Karpas-422 (cell line): ENCODE measurements at regions not wholly inside any gene's neighbourhood (a gene's known extent, or its start where the extent isn't known, plus 50 kb on each side); places are given as distances from the start of the nearest gene placed in this dataset.

Experiments used
- DNase-seq: peaks from one replicate; pipeline ENCODE4 v3.0.0-alpha.2; 2015
- H2AFZ ChIP-seq: fragments of 200-600 bp; sonication (generic); 2 replicates; pipeline ENCODE4 v1.6.1; 2014; ENCODE audit warnings: antibody characterized with exemption, low read length, mixed read lengths
- H3K27ac ChIP-seq: fragments of 200-600 bp; sonication (generic); 2 replicates; pipeline ENCODE4 v1.5.1; 2014; ENCODE audit warnings: mild to moderate bottlenecking, low read length, moderate library complexity
- H3K27me3 ChIP-seq: fragments of 200-600 bp; sonication (generic); 2 replicates; pipeline ENCODE4 v1.6.1; 2014; ENCODE audit warnings: low read length, mixed read lengths
- H3K36me3 ChIP-seq: fragments of 200-600 bp; sonication (generic); 2 replicates; pipeline ENCODE4 v1.6.1; 2014; ENCODE audit warnings: low read length, mixed read lengths; ENCODE audit not compliant: insufficient read depth
- H3K4me1 ChIP-seq: fragments of 200-600 bp; sonication (generic); 2 replicates; pipeline ENCODE4 v1.6.1; 2014; ENCODE audit warnings: mild to moderate bottlenecking, low read length, mixed read lengths
- H3K4me2 ChIP-seq: fragments of 200-600 bp; sonication (generic); 2 replicates; pipeline ENCODE4 v1.6.1; 2014; ENCODE audit warnings: low read length, low read depth, mild to moderate bottlenecking; ENCODE audit not compliant: poor library complexity, severe bottlenecking
- H3K4me3 ChIP-seq: fragments of 200-600 bp; sonication (generic); 2 replicates; pipeline ENCODE4 v1.5.1; 2014; ENCODE audit warnings: mild to moderate bottlenecking, antibody characterized with exemption, low read length, mixed read lengths
- H3K79me2 ChIP-seq: fragments of 200-600 bp; sonication (generic); 2 replicates; pipeline ENCODE4 v1.6.1; 2014; ENCODE audit warnings: mild to moderate bottlenecking, low read length, mixed read lengths
- H3K9ac ChIP-seq: fragments of 200-600 bp; sonication (generic); 2 replicates; pipeline ENCODE4 v1.6.0; 2014; ENCODE audit warnings: low read length
- H3K9me2 ChIP-seq: fragments of 200-600 bp; sonication (generic), shearing (Covaris generic); replicated peaks from 2 replicates; pipeline ENCODE4 v1.6.0; 2014; ENCODE audit warnings: mild to moderate bottlenecking, low read length, moderate library complexity; ENCODE audit not compliant: insufficient read depth
- H3K9me3 ChIP-seq: fragments of 300-700, 200-600 bp; sonication (generic); 2 replicates; pipeline ENCODE4 v1.6.1; 2014; ENCODE audit warnings: low read length, mixed read lengths
- H4K20me1 ChIP-seq: fragments of 200-600 bp; sonication (generic); 2 replicates; pipeline ENCODE4 v1.6.1; 2014; ENCODE audit warnings: mild to moderate bottlenecking, antibody characterized with exemption, low read length, low read depth; ENCODE audit not compliant: insufficient read depth

DNA sequence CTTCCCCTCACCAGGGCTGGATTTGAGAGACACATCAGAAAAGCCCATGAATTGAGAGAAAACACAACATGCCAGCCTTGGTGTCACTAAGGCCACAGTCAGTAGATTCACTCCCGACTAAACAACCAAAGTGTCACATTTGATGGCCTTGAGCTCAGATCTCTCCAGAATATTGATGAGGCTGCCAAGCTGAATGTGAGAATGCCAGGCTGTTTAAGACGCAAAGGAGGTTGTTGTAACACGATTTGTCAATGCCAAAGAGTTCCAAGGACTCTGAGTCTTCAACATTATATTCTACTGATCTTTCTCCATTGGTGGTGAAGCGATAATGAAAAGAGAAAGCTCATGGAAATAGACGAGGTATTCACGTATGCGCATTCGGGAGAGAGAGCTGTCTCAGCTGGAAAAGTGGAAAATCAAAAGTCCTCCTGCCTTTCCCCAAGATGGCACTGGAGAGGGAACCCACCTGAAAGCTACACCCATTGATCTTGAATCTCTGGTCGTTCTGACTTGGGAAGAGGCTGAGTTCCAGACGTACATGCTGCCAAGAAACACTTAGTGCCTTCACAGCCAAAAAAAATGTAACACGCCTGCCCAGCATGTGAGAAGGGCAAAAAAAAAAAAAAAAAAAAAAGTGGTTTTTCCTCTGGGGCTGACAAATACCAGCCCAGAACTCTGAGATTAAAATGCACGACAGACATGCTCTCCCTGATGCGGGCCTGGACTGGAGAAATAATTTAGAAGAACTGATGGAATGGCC is 1159.6 kb downstream of the VRK1 start:
- no peaks in the 10 kb centered on the region for H3K36me3 ChIP-seq

GRCh38 chr14:97959251-97959650 is 1162.1 kb downstream of the VRK1 start:
- no peaks in the 10 kb centered on the region for H3K4me1 ChIP-seq
- no peak for DNase-seq

More for the DNA sequence above, 1159.6 kb downstream of the VRK1 start:
- H3K9ac ChIP-seq = no peak overlapping the region
- H3K4me1 ChIP-seq = no peaks in the 10 kb centered on the region
- no peaks in the 10 kb centered on the region for H3K27me3 ChIP-seq
- no peak overlapping the region for H2AFZ ChIP-seq
- DNase-seq = no peak
- H3K27ac ChIP-seq = no peak overlapping the region
- no peak overlapping the region for H3K4me2 ChIP-seq
- no peaks in the 10 kb centered on the region for H3K79me2 ChIP-seq
- H3K4me3 ChIP-seq = no peak overlapping the region
- H3K9me2 ChIP-seq = no peaks in the 10 kb centered on the region
- H4K20me1 ChIP-seq = no peaks in the 10 kb centered on the region
- H3K9me3 ChIP-seq = peaks cover 23% of the 10 kb centered on the region

DNA sequence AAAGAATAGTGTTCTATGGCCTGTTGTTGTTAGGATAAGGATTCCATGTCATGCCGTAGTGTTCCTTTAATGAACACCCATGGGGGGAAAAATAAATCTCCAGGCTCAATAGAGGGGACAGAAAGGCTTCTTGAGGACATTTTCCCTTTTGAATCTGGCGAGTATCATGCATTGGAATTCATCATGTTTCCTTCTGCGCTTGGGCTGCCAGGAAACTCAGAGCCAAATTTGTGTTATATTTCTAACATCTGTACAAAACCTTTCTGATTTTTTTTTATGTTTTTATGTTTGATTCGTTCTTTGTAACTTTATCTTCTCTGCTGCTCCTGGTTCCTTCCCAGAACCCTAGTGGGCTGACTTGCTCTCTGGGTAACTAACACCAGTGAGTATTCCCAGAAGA is 1163.3 kb downstream of the VRK1 start:
- DNase-seq = no peak
- no peak overlapping the region for H3K4me3 ChIP-seq
- no peak overlapping the region for H3K9ac ChIP-seq
- no peaks in the 10 kb centered on the region for H4K20me1 ChIP-seq
- H3K9me2 ChIP-seq = no peaks in the 10 kb centered on the region
- no peak overlapping the region for H3K27ac ChIP-seq
- no peak overlapping the region for H2AFZ ChIP-seq
- peaks cover 9% of the 10 kb centered on the region for H3K9me3 ChIP-seq
- no peaks in the 10 kb centered on the region for H3K36me3 ChIP-seq
- no peak overlapping the region for H3K4me2 ChIP-seq
- H3K79me2 ChIP-seq = no peaks in the 10 kb centered on the region
- H3K4me1 ChIP-seq = no peaks in the 10 kb centered on the region
- H3K27me3 ChIP-seq = no peaks in the 10 kb centered on the region

More at GRCh38 chr14:97959251-97959650, 1162.1 kb downstream of the VRK1 start:
- no peak overlapping the region for H3K4me2 ChIP-seq
- H3K36me3 ChIP-seq = no peaks in the 10 kb centered on the region
- H3K9ac ChIP-seq = no peak overlapping the region
- no peak overlapping the region for H2AFZ ChIP-seq
- H3K9me2 ChIP-seq = no peaks in the 10 kb centered on the region
- H3K79me2 ChIP-seq = no peaks in the 10 kb centered on the region
- no peaks in the 10 kb centered on the region for H4K20me1 ChIP-seq
- H3K4me3 ChIP-seq = no peak overlapping the region
- no peaks in the 10 kb centered on the region for H3K27me3 ChIP-seq
- peaks cover 14% of the 10 kb centered on the region for H3K9me3 ChIP-seq
- H3K27ac ChIP-seq = no peak overlapping the region

- Histone ChIP-seq H4K20me1 (no peaks in the 10 kb centered on the region), H3K36me3 (no peaks in the 10 kb centered on the region), H3K27me3 (no peaks in the 10 kb centered on the region), H3K79me2 (no peaks in the 10 kb centered on the region), H3K4me2 (no peak overlapping the region), H3K9me2 (no peaks in the 10 kb centered on the region), H2AFZ (no peak overlapping the region), H3K4me1 (no peaks in the 10 kb centered on the region), H3K27ac (no peak overlapping the region), H3K9ac (no peak overlapping the region), H3K4me3 (no peak overlapping the region), H3K9me3 (peaks cover 18% of the 10 kb centered on the region)
- DNase-seq = no peak
Observed at GRCh38 chr14:97970222-97970621, 1173.0 kb downstream of the VRK1 start.

GRCh38 chr14:97975216-97975615 is 1178.0 kb downstream of the VRK1 start:
- H3K9me2 ChIP-seq = no peaks in the 10 kb centered on the region
- H4K20me1 ChIP-seq = no peaks in the 10 kb centered on the region
- H3K36me3 ChIP-seq = no peaks in the 10 kb centered on the region
- H3K9ac ChIP-seq = no peak overlapping the region
- no peak for DNase-seq
- no peak overlapping the region for H3K4me3 ChIP-seq
- no peaks in the 10 kb centered on the region for H3K79me2 ChIP-seq
- H2AFZ ChIP-seq = no peak overlapping the region
- H3K4me1 ChIP-seq = no peaks in the 10 kb centered on the region
- H3K27ac ChIP-seq = no peak overlapping the region
- no peak overlapping the region for H3K4me2 ChIP-seq
- peaks cover 3% of the 10 kb centered on the region; the same call in 1 of the 2 replicates for H3K27me3 ChIP-seq
- peaks cover under 1% of the 10 kb centered on the region for H3K9me3 ChIP-seq

GRCh38 chr14:97975962-97976361 is 1178.8 kb downstream of the VRK1 start:
- no peaks in the 10 kb centered on the region for H4K20me1 ChIP-seq
- H3K36me3 ChIP-seq = no peaks in the 10 kb centered on the region
- no peak overlapping the region for H3K4me2 ChIP-seq
- no peak overlapping the region for H2AFZ ChIP-seq
- no peak for DNase-seq
- no peak overlapping the region for H3K4me3 ChIP-seq
- H3K9me2 ChIP-seq = no peaks in the 10 kb centered on the region
- peaks cover 3% of the 10 kb centered on the region; the same call in 1 of the 2 replicates for H3K27me3 ChIP-seq
- H3K9ac ChIP-seq = no peak overlapping the region
- H3K27ac ChIP-seq = no peak overlapping the region
- H3K79me2 ChIP-seq = no peaks in the 10 kb centered on the region
- H3K4me1 ChIP-seq = no peaks in the 10 kb centered on the region
- H3K9me3 ChIP-seq = peaks cover 4% of the 10 kb centered on the region

DNA sequence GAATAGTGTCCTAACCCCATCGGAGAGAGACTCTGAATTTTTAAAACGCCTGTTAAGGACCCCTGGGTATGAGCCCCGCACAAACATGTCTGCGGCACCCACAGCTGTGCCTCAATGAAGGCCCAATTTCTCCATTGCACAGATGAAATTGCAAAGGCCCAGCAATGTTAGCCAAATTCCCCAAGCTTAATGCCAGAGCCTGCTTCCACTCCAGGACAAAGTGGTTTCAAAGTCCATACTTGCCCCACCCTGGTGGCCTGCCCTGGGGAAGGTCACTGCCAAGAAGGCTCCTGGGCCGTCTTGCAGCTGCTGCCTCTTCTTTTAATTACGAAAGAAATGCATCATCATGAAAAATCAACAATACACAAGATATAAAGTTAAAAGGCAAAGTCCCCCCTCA is 1179.7 kb downstream of the VRK1 start:
- H4K20me1 ChIP-seq = no peaks in the 10 kb centered on the region
- H3K4me1 ChIP-seq = no peaks in the 10 kb centered on the region
- H3K9ac ChIP-seq = no peak overlapping the region
- no peaks in the 10 kb centered on the region for H3K79me2 ChIP-seq
- no peaks in the 10 kb centered on the region for H3K9me2 ChIP-seq
- H2AFZ ChIP-seq = no peak overlapping the region
- H3K4me3 ChIP-seq = no peak overlapping the region
- no peak overlapping the region for H3K4me2 ChIP-seq
- H3K9me3 ChIP-seq = peaks cover 6% of the 10 kb centered on the region
- H3K27me3 ChIP-seq = peaks cover 3% of the 10 kb centered on the region; the same call in 1 of the 2 replicates
- no peak for DNase-seq
- H3K36me3 ChIP-seq = no peaks in the 10 kb centered on the region
- no peak overlapping the region for H3K27ac ChIP-seq

DNA sequence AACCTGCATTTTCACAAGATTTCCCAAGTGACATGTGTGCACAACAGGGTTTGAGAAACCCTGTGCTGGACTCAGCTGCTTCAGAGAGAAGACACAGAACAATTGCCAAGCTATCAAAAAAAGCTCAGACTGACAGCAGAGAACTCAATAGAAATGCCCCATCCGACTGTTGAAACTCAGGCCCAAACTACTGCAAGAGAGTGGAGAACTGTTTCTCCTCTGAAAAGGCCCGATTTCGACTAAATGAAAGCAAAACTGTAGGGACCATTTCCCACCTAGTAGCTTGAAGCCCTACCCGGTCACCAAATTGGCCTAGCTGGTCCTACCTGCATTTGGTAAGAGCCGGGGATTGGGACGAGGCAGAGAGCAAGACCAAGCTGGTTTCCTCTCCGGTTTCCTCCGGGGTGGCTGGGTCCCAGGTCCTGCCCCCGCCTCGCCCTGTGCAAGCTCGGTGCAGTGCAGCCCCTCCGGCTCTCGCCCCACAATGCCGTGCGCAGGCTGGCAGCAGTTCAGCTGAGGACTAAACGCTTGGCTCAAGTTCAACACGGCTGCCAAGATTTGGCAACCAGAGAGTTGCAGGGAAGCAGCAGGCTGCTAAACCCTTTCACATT is 1180.6 kb downstream of the VRK1 start:
- Histone ChIP-seq H3K4me1 (no peaks in the 10 kb centered on the region), H3K4me2 (no peak overlapping the region), H3K4me3 (no peak overlapping the region), H3K36me3 (no peaks in the 10 kb centered on the region), H3K9me3 (peaks cover 6% of the 10 kb centered on the region), H3K9me2 (no peaks in the 10 kb centered on the region), H2AFZ (no peak overlapping the region), H3K79me2 (no peaks in the 10 kb centered on the region), H3K9ac (no peak overlapping the region), H3K27me3 (peaks cover 3% of the 10 kb centered on the region; the same call in 1 of the 2 replicates), H3K27ac (no peak overlapping the region), H4K20me1 (no peaks in the 10 kb centered on the region)
- no peak for DNase-seq
